ENCODE measurements at regions not wholly inside any gene's neighbourhood (a gene's known extent, or its start where the extent isn't known, plus 50 kb on each side); places are given as distances from the start of the nearest gene placed in this dataset.

- H3K4me1 ChIP-seq = no peaks in the 10 kb centered on the region
- DNase-seq (no peak), ATAC-seq (no peak)
- no peak overlapping the region for H3K4me3 ChIP-seq
- H3K27ac ChIP-seq = no peak overlapping the region
- TF ChIP-seq CTCF (IDR thresholded peaks at IDR 0.05) = no peak
- no peaks in the 10 kb centered on the region for H3K36me3 ChIP-seq
- H3K27me3 ChIP-seq = no peaks in the 10 kb centered on the region
- H3K9me3 ChIP-seq = no peaks in the 10 kb centered on the region
- intact Hi-C loops (cut with DNase I) = no loop called here
These were observed 110.2 kb upstream of the TSHZ3 start for GRCh38 chr19:31459430-31459829.

- no peak overlapping the region for H3K4me3 ChIP-seq
- H3K27ac ChIP-seq = no peak overlapping the region
- intact Hi-C loops (cut with DNase I) = no loop called here
- H3K9me3 ChIP-seq = no peaks in the 10 kb centered on the region
- H3K27me3 ChIP-seq = no peaks in the 10 kb centered on the region
- H3K36me3 ChIP-seq = no peaks in the 10 kb centered on the region
- TF ChIP-seq CTCF (IDR thresholded peaks at IDR 0.05) = no peak
- H3K4me1 ChIP-seq = no peaks in the 10 kb centered on the region
- ATAC-seq (no peak), DNase-seq (no peak)
These were observed 112.7 kb upstream of the TSHZ3 start for GRCh38 chr19:31461814-31462539.

- intact Hi-C loops (cut with DNase I) = no loop called here
- Histone ChIP-seq H3K36me3 (no peaks in the 10 kb centered on the region), H3K4me3 (no peak overlapping the region), H3K4me1 (no peaks in the 10 kb centered on the region), H3K27ac (no peak overlapping the region), H3K27me3 (no peaks in the 10 kb centered on the region), H3K9me3 (no peaks in the 10 kb centered on the region)
- no peak for DNase-seq
- ATAC-seq = no peak
- no peak for TF ChIP-seq CTCF (IDR thresholded peaks at IDR 0.05)
These were observed 121.1 kb upstream of the TSHZ3 start for GRCh38 chr19:31470229-31470939.

GRCh38 chr19:31470952-31471351, 121.7 kb upstream of the TSHZ3 start:
- no peak for TF ChIP-seq CTCF (IDR thresholded peaks at IDR 0.05)
- Histone ChIP-seq H3K27me3 (no peaks in the 10 kb centered on the region), H3K27ac (no peak overlapping the region), H3K4me1 (no peaks in the 10 kb centered on the region), H3K9me3 (no peaks in the 10 kb centered on the region), H3K4me3 (no peak overlapping the region), H3K36me3 (no peaks in the 10 kb centered on the region)
- DNase-seq (no peak), ATAC-seq (no peak)
- intact Hi-C loops (cut with DNase I) = no loop called here

GRCh38 chr19:31478241-31478640, 129.0 kb upstream of the TSHZ3 start:
- DNase-seq = no peak
- no peak for ATAC-seq
- TF ChIP-seq CTCF (IDR thresholded peaks at IDR 0.05) = no peak
- Histone ChIP-seq H3K36me3 (no peaks in the 10 kb centered on the region), H3K4me1 (no peaks in the 10 kb centered on the region), H3K9me3 (peaks cover 0 to 4% of the 10 kb centered on the region in 2 donors), H3K27ac (no peak overlapping the region), H3K27me3 (no peaks in the 10 kb centered on the region), H3K4me3 (no peak overlapping the region)
- intact Hi-C loops (cut with DNase I) = no loop called here
